K562 (cell line): ENCODE measurements at regions not wholly inside any gene's neighbourhood (a gene's known extent, or its start where the extent isn't known, plus 50 kb on each side); places are given as distances from the start of the nearest gene placed in this dataset.

Source experiments
- CEBPG ChIP-seq, 3 experiments: fragments of 200-800 bp in 1 of 3; sonication (Bioruptor generic) in 1 of 3; sonication (generic) in 1 of 3; formaldehyde crosslinking in 1 of 3; IDR thresholded peaks in 2 of 3; conservative IDR thresholded peaks in 1 of 3; 2 replicates each; pipeline versions ENCODE4 v1.6.1 to v1.8.0; 2016 to 2022; ENCODE audit warnings: missing compliant biosample characterization in 2 of 3, missing genetic modification characterization in 2 of 3, mild to moderate bottlenecking in 1 of 3, missing genetic modification reagents in 1 of 3
- CHCHD3 ChIP-seq: fragments of 250-450 bp; sonication (Bioruptor Pico); IDR thresholded peaks from 2 replicates; pipeline ENCODE4 v2.1.2; 2022; ENCODE audit warnings: mild to moderate bottlenecking
- EHMT2 ChIP-seq: fragments of 450-650 bp; IDR thresholded peaks from 2 replicates; pipeline ENCODE4 v1.6.1; 2018; ENCODE audit warnings: antibody characterized with exemption
- FOXM1 ChIP-seq, 2 experiments: fragments of 450-650 bp in 1 of 2; sonication (generic) in 1 of 2; formaldehyde crosslinking in 1 of 2; IDR thresholded peaks; 2 replicates each; pipeline versions ENCODE4 v1.6.1 to v1.9.0; 2017 to 2022; ENCODE audit warnings: low read depth in 2 of 2, mild to moderate bottlenecking in 2 of 2, missing genetic modification reagents in 1 of 2, moderate library complexity in 1 of 2
- HNRNPUL1 ChIP-seq: fragments of 200-400 bp; formaldehyde crosslinking; IDR thresholded peaks from 2 replicates; pipeline ENCODE4 v1.6.1; 2017; ENCODE audit warnings: low read length
- HSF4 ChIP-seq: fragments of 250-450 bp; sonication (Bioruptor Pico); IDR thresholded peaks from 2 replicates; pipeline ENCODE4 v2.1.2; 2022; ENCODE audit warnings: mild to moderate bottlenecking, moderate library complexity, borderline replicate concordance
- NFIC ChIP-seq: fragments of 450-650 bp; IDR thresholded peaks from 2 replicates; pipeline ENCODE4 v1.6.1; 2017; ENCODE audit warnings: mild to moderate bottlenecking, inconsistent platforms
- NR3C1 ChIP-seq: sonication (generic); formaldehyde crosslinking; IDR thresholded peaks from 2 replicates; pipeline ENCODE4 v1.8.1; 2022; ENCODE audit warnings: missing genetic modification reagents
- POLR2A ChIP-seq: fragments of 450-650 bp; conservative IDR thresholded peaks from 2 replicates; pipeline ENCODE4 v1.6.1; 2016
- RAD21 ChIP-seq, 2 experiments: fragments of 250-450 bp in 1 of 2; fragments of 450-650 bp in 1 of 2; sonication (Bioruptor Pico) in 1 of 2; formaldehyde crosslinking in 1 of 2; IDR thresholded peaks in 1 of 2; conservative IDR thresholded peaks in 1 of 2; 2 replicates each; pipeline versions ENCODE4 v1.4.0 to v1.8.0; 2020 to 2022; ENCODE audit warnings: mild to moderate bottlenecking in 2 of 2, moderate library complexity in 1 of 2
- ZNF830 ChIP-seq: fragments of 250-450 bp; sonication (Bioruptor Pico); IDR thresholded peaks from 2 replicates; pipeline ENCODE4 v1.5.0; 2021; ENCODE audit warnings: mild to moderate bottlenecking

DNA sequence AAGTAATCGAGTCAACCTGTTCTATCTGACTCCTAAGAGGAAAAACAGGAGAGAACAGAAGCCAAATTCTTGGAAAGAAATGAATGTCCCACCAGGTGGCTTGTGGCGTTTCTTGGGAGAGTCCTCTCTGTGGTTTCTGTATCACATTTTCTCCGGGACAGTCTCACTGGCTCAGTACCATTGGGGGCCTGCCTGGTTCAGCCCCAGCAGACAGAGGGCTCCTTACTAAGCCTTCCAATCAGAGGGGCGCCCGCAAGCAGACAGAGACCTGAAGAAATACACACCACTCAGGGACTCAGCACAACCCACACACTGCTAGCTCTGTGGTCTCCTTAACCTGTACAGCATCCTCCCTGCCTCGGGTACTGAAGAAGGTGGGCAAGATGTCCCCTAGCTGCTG lies 302.1 kb downstream of the TLE3 start:
- TF ChIP-seq EHMT2: no peak
- TF ChIP-seq HSF4 (CRISPR knock-in tag): no peak
- no peak for TF ChIP-seq RAD21 (CRISPR knock-in tag; conservative IDR thresholded peaks at IDR 0.05 in 1 of 2, IDR thresholded peaks at IDR 0.05 in 1 of 2)
- TF ChIP-seq FOXM1 (IDR thresholded peaks at IDR 0.05; ENCODE audit: low read depth): no peak
- TF ChIP-seq FOXM1 (CRISPR knock-in tag; IDR thresholded peaks at IDR 0.05; ENCODE audit: low read depth): no peak
- TF ChIP-seq CHCHD3: no peak
- TF ChIP-seq HNRNPUL1: no peak
- TF ChIP-seq NR3C1 (CRISPR knock-in tag): no peak
- no peak for TF ChIP-seq NFIC
- TF ChIP-seq CEBPG (CRISPR knock-in tag; IDR thresholded peaks at IDR 0.05): no peak
- TF ChIP-seq CEBPG (tag; conservative IDR thresholded peaks at IDR 0.05 in 1 of 2, IDR thresholded peaks at IDR 0.05 in 1 of 2): no peak
- TF ChIP-seq POLR2A: no peak
- no peak for TF ChIP-seq ZNF830 (CRISPR knock-in tag)
